ENCODE measurements at regions not wholly inside any gene's neighbourhood (a gene's known extent, or its start where the extent isn't known, plus 50 kb on each side); places are given as distances from the start of the nearest gene placed in this dataset.

GRCh38 chr13:111640476-111640875 is 320.0 kb downstream of the TEX29 start:
- TF ChIP-seq, protein P1, sequence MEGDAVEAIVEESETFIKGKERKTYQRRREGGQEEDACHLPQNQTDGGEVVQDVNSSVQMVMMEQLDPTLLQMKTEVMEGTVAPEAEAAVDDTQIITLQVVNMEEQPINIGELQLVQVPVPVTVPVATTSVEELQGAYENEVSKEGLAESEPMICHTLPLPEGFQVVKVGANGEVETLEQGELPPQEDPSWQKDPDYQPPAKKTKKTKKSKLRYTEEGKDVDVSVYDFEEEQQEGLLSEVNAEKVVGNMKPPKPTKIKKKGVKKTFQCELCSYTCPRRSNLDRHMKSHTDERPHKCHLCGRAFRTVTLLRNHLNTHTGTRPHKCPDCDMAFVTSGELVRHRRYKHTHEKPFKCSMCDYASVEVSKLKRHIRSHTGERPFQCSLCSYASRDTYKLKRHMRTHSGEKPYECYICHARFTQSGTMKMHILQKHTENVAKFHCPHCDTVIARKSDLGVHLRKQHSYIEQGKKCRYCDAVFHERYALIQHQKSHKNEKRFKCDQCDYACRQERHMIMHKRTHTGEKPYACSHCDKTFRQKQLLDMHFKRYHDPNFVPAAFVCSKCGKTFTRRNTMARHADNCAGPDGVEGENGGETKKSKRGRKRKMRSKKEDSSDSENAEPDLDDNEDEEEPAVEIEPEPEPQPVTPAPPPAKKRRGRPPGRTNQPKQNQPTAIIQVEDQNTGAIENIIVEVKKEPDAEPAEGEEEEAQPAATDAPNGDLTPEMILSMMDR (IDR thresholded peaks at IDR 0.05; ENCODE audit: low read depth, low read length, poor library complexity, severe bottlenecking), result no peak
- no peak for TF ChIP-seq EZH2phosphoT487 (IDR thresholded peaks at IDR 0.05; ENCODE audit: borderline replicate concordance, low read length)

Measured in DOHH2 (cell line).